Nephron (organoid): ENCODE measurements at regions not wholly inside any gene's neighbourhood (a gene's known extent, or its start where the extent isn't known, plus 50 kb on each side); places are given as distances from the start of the nearest gene placed in this dataset.

ENCODE experiments used
- H3K27ac Mint-ChIP-seq, 3 experiments: 2 replicates each; pipeline ENCODE4 v1.8.0; 2020; ENCODE audit warnings: mixed read lengths in 3 of 3, mild to moderate bottlenecking in 2 of 3, moderate library complexity in 1 of 3
- H3K27me3 Mint-ChIP-seq: 2 replicates; pipeline ENCODE4 v1.8.0; 2021; ENCODE audit warnings: low read depth, mild to moderate bottlenecking, moderate library complexity, mixed read lengths
- H3K36me3 Mint-ChIP-seq: 2 replicates; pipeline ENCODE4 v1.8.0; 2020; ENCODE audit warnings: low read depth, mixed read lengths
- H3K4me1 Mint-ChIP-seq: 2 replicates; pipeline ENCODE4 v1.8.0; 2020; ENCODE audit warnings: mixed read lengths
- H3K4me3 Mint-ChIP-seq, 3 experiments: 2 replicates each; pipeline ENCODE4 v1.8.0; 2020; ENCODE audit warnings: mild to moderate bottlenecking in 3 of 3, mixed read lengths in 3 of 3, moderate library complexity in 2 of 3
- H3K9me3 Mint-ChIP-seq: 2 replicates; pipeline ENCODE4 v1.8.0; 2020; ENCODE audit warnings: mixed read lengths
- TF ChIP-seq, protein P1 (sequence below), 3 experiments: fragments of 200-600 bp; sonication (generic); IDR thresholded peaks; one replicate each; pipeline ENCODE4 v1.5.0; 2021; ENCODE audit warnings: antibody characterized with exemption in 3 of 3; ENCODE audit not compliant: unreplicated experiment in 3 of 3

DNA sequence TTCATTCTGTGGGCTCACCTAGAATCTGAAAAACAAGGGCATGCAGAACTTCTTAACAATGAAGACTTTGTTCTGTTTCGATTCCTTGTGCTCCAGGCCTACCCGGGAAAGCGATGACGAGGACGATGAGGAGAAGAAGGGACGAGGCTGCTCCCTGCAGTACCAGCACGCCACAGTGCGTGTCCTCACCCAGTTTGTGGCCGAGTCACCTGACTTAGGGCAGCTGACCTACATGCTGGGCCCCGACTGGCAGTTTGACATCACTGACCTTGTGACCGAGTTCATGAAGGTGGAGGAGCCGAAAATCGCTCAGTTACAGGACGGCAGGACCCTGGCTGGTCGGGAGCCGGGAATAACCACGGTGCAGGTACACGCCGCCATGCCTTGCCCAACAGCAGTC, 585.4 kb downstream of the AACS start:
- peaks cover 8% of the 10 kb centered on the region for H3K27me3 Mint-ChIP-seq
- H3K9me3 Mint-ChIP-seq, result no peaks in the 10 kb centered on the region
- TF ChIP-seq, protein P1, sequence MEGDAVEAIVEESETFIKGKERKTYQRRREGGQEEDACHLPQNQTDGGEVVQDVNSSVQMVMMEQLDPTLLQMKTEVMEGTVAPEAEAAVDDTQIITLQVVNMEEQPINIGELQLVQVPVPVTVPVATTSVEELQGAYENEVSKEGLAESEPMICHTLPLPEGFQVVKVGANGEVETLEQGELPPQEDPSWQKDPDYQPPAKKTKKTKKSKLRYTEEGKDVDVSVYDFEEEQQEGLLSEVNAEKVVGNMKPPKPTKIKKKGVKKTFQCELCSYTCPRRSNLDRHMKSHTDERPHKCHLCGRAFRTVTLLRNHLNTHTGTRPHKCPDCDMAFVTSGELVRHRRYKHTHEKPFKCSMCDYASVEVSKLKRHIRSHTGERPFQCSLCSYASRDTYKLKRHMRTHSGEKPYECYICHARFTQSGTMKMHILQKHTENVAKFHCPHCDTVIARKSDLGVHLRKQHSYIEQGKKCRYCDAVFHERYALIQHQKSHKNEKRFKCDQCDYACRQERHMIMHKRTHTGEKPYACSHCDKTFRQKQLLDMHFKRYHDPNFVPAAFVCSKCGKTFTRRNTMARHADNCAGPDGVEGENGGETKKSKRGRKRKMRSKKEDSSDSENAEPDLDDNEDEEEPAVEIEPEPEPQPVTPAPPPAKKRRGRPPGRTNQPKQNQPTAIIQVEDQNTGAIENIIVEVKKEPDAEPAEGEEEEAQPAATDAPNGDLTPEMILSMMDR (IDR thresholded peaks at IDR 0.05; ENCODE audit: unreplicated experiment in 3 of 3), result no peak
- H3K36me3 Mint-ChIP-seq, result no peaks in the 10 kb centered on the region
- no peaks in the 10 kb centered on the region for H3K4me1 Mint-ChIP-seq
- no peak overlapping the region for H3K27ac Mint-ChIP-seq
- no peak overlapping the region for H3K4me3 Mint-ChIP-seq

DNA sequence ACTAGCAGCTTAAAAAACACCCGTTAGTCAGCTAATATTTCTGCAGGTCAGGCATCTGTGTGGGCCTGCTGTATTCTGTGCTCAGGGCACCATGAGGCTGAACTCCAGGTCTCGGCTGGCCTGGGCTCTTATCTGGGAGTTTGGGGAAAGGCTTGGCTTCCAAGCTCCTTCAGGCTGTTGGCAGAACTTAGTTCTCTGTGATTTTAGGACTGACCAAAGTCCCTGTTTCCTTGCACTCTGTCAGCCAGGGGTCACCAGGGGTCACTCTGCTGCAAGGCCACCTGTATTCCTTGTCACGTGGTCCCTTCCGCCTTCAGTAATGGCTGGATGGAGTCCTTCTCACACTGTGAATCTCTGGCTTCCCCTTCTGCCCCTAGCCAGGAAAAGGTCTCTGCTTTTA, 586.4 kb downstream of the AACS start:
- TF ChIP-seq, protein P1 (IDR thresholded peaks at IDR 0.05; ENCODE audit: unreplicated experiment in 3 of 3), result no peak
- Mint-ChIP-seq H3K4me3 (no peak overlapping the region), H3K9me3 (no peaks in the 10 kb centered on the region), H3K4me1 (no peaks in the 10 kb centered on the region), H3K27ac (no peak overlapping the region), H3K27me3 (peaks cover 6% of the 10 kb centered on the region), H3K36me3 (no peaks in the 10 kb centered on the region)

DNA sequence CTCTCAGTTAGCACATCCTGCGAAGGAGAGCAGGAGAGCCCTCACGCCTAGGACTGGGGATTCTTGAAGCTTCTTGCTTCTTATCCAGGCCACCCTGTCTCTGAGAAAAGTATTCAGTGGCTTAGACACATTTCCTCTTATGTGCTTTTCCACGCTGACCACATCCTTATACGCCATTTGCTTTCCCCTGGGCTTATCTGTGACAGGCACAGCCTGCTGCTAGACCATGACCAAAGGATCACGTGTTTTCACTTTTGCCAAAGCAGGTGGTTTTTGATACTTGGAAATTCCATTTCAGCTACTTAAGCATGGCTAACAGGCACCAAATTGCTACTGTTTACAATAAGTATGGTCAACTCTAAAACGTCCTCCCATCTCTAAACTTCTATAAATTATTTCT, 587.4 kb downstream of the AACS start:
- no peak overlapping the region for H3K27ac Mint-ChIP-seq
- H3K36me3 Mint-ChIP-seq, result no peaks in the 10 kb centered on the region
- no peak overlapping the region for H3K4me3 Mint-ChIP-seq
- H3K27me3 Mint-ChIP-seq, result peaks cover 9% of the 10 kb centered on the region
- TF ChIP-seq, protein P1 (IDR thresholded peaks at IDR 0.05; ENCODE audit: unreplicated experiment in 3 of 3), result no peak
- no peaks in the 10 kb centered on the region for H3K9me3 Mint-ChIP-seq
- no peaks in the 10 kb centered on the region for H3K4me1 Mint-ChIP-seq

DNA sequence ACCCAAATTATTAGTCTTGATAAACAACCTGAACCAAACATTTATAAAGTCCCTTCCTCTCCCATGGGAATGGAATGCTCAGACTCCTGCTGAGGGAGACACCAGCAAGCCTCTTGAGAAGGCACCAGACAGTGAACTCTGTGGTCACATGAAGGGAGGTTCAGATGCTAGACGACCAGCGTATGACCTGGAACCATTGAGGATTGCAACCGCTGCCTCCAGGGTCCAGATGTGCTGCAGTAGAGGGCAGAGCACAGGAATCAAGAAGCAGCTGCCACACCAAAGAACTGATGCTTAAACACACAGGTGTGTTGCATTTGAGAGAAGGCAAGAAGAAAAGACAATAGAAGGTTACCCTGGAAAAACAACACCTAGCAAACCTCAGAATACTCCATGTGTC, 592.4 kb downstream of the AACS start:
- Mint-ChIP-seq H3K9me3 (no peaks in the 10 kb centered on the region), H3K4me1 (no peaks in the 10 kb centered on the region), H3K4me3 (no peak overlapping the region), H3K36me3 (no peaks in the 10 kb centered on the region), H3K27ac (no peak overlapping the region), H3K27me3 (peaks cover 15% of the 10 kb centered on the region)
- TF ChIP-seq, protein P1 (IDR thresholded peaks at IDR 0.05; ENCODE audit: unreplicated experiment in 3 of 3), result no peak

DNA sequence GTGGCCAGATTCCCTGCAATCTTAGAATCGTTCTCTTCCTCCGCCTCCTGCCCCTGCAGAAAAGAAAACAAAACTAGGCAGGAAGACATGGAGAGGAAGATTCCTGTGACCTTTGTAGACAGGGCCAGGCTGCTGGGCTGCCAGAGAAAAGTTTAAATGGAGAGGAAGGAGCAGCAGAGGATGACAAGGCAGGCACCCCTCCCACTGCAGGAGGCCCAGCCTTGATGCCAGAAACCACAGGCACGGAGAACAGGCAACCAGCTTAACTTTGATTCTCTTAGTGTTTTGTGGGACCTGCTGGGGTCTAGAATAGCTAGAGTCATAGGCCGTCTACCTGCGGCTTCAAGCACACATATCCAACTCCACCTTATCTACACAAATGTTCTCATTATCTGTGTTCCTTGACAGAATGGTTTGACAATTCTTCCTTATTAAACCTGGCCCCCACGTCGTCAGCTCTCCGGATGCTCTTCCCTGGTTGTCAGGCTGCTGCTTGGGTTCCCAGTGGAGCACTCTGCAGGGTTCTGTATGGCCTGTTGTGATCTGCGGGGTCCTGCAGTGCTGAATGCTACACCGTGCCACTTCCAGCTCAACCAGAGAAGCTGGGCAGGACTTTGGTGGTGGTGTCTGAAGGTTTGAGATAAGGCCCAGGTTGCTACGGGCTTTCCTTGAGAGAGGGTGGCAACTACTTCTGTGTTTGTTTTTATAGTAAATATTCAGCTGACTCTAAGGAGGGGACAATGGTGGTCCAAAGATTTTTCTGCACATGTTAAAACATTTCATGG, 609.5 kb downstream of the AACS start:
- H3K4me3 Mint-ChIP-seq, result no peak overlapping the region
- H3K4me1 Mint-ChIP-seq, result no peaks in the 10 kb centered on the region
- TF ChIP-seq, protein P1 (IDR thresholded peaks at IDR 0.05; ENCODE audit: unreplicated experiment in 3 of 3), result no peak
- no peaks in the 10 kb centered on the region for H3K36me3 Mint-ChIP-seq
- no peak overlapping the region for H3K27ac Mint-ChIP-seq
- no peaks in the 10 kb centered on the region for H3K27me3 Mint-ChIP-seq
- H3K9me3 Mint-ChIP-seq, result no peaks in the 10 kb centered on the region

DNA sequence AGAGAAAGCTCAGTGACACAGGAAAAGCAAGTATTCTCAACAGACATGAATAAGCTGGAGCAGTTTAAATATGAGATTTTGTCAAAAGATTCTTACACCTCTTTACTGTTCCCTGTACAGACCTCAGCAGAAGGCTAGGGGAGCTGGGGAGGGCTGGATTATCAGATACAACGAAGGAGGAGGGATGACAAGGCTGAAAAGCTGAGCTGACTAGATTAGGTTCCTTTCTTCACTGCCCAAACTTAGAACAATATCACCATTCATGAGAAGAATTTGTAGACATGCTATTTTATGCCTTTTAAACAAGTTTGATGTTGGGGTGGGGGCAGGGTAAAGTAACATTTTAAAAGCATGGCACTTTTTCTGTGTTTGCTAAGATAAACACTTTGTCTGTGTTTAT, 611.1 kb downstream of the AACS start:
- Mint-ChIP-seq H3K4me1 (no peaks in the 10 kb centered on the region), H3K9me3 (no peaks in the 10 kb centered on the region), H3K27me3 (peaks cover 7% of the 10 kb centered on the region), H3K4me3 (no peak overlapping the region), H3K36me3 (no peaks in the 10 kb centered on the region), H3K27ac (no peak overlapping the region)
- TF ChIP-seq, protein P1 (IDR thresholded peaks at IDR 0.05; ENCODE audit: unreplicated experiment in 3 of 3), result no peak
